T-helper 1 cell treated with Interleukin-12 subunit alpha and Interleukin-12 subunit beta and Interleukin-4 antibody, amounts not matched to agents 30 μg/mL and 1 μg/mL, for 36 hours (primary cell): ENCODE measurements at regions not wholly inside any gene's neighbourhood (a gene's known extent, or its start where the extent isn't known, plus 50 kb on each side); places are given as distances from the start of the nearest gene placed in this dataset.
A peak's percentile ranks its signal among the peaks of the same experiment; 100 is the strongest.

Experiments used
- H3K27ac Mint-ChIP-seq: one replicate; pipeline ENCODE4 v1.8.0; 2021; ENCODE audit warnings: mild to moderate bottlenecking, mixed read lengths
- H3K27me3 Mint-ChIP-seq: one replicate; pipeline ENCODE4 v1.8.0; 2021; ENCODE audit warnings: low read depth, mixed read lengths
- H3K36me3 Mint-ChIP-seq: one replicate; pipeline ENCODE4 v1.8.0; 2021; ENCODE audit warnings: low read depth, mixed read lengths
- H3K4me1 Mint-ChIP-seq: one replicate; pipeline ENCODE4 v1.8.0; 2021; ENCODE audit warnings: low read depth, mixed read lengths
- H3K4me3 Mint-ChIP-seq: one replicate; pipeline ENCODE4 v1.8.0; 2021; ENCODE audit warnings: mild to moderate bottlenecking, moderate library complexity, mixed read lengths
- H3K9me3 Mint-ChIP-seq: one replicate; pipeline ENCODE4 v1.8.0; 2021; ENCODE audit warnings: mixed read lengths

GRCh38 chrY:21075658-21076057 is 319.8 kb downstream of the RPS4Y2 start:
- Mint-ChIP-seq H3K4me3 (no peak overlapping the region), H3K9me3 (peaks cover 4% of the 10 kb centered on the region), H3K36me3 (no peaks in the 10 kb centered on the region), H3K27ac (no peak overlapping the region), H3K4me1 (peaks cover 21% of the 10 kb centered on the region), H3K27me3 (no peaks in the 10 kb centered on the region)

- Mint-ChIP-seq H3K27ac (no peak overlapping the region), H3K36me3 (peaks cover 4% of the 10 kb centered on the region), H3K9me3 (peaks cover 5% of the 10 kb centered on the region), H3K27me3 (no peaks in the 10 kb centered on the region), H3K4me3 (no peak overlapping the region), H3K4me1 (peaks cover 18% of the 10 kb centered on the region)
These were observed 323.8 kb downstream of the RPS4Y2 start for GRCh38 chrY:21079670-21080069.

DNA sequence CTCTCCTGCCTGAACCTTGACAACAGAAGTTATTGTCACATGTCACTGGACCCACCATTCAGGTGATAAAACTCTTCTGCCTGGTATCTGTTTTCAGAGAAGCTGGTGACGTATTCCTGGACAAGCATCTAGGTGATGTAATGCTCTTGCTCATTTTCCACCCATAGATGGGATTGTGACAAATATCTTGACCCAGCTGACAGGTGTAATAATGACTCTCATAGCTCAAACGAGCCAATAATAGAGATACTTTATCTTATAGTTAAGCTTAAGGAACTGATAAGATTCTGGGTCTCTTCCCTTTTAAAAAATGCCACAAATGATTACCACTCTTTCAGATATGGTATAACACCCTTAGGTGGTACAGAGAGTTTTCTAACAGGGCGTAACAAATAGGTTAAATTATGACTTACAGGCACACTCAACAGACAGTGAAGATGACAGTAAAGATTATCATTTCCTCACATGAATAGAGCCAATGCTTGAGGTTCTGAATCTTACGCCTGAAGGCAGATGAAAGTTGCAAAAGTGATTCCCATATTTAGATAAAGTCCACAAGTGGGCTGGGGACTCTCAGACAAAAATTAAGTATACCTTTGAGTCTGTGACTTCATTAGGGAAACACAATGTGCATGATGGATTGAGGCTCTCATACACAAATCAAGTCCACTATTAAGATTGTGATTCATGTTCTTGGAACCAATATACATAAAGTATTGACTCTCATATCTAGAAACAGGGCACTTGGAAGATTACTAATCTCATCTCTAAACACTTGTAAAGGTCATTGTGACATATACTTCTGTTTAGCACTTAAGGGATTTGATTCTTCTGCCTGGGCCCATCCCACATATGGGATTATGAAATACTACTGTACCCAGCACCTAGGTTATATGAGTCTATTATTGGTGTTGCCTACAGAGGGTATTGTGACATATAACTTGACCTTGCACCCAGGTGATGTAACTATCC is 326.0 kb downstream of the RPS4Y2 start:
- no peaks in the 10 kb centered on the region for H3K27me3 Mint-ChIP-seq
- H3K36me3 Mint-ChIP-seq, result peaks cover 9% of the 10 kb centered on the region
- H3K9me3 Mint-ChIP-seq, result peaks cover 15% of the 10 kb centered on the region
- peaks cover 9% of the 10 kb centered on the region for H3K4me1 Mint-ChIP-seq
- no peak overlapping the region for H3K27ac Mint-ChIP-seq
- H3K4me3 Mint-ChIP-seq, result no peak overlapping the region

DNA sequence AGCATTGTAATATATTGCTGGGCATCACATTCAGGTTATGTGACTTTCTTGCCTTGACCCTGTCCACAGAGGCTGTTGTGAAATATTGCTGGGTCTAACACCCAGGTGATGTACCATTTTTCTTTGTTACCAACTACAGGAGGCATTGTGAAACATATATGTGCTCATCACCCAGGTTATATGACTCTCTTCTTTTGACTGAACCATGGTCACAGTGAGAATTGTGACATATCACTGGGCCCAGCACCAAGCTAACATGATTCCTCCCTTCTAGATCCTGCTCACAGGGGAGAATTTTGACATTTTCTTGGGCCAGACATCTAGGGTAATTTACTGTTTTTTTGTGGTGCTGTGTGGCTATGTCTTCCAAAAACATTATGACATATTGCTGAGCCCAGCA is 326.7 kb downstream of the RPS4Y2 start:
- Mint-ChIP-seq H3K9me3 (peaks cover 21% of the 10 kb centered on the region), H3K27me3 (no peaks in the 10 kb centered on the region), H3K4me3 (no peak overlapping the region), H3K4me1 (peaks cover 9% of the 10 kb centered on the region), H3K36me3 (peaks cover 12% of the 10 kb centered on the region), H3K27ac (no peak overlapping the region)

DNA sequence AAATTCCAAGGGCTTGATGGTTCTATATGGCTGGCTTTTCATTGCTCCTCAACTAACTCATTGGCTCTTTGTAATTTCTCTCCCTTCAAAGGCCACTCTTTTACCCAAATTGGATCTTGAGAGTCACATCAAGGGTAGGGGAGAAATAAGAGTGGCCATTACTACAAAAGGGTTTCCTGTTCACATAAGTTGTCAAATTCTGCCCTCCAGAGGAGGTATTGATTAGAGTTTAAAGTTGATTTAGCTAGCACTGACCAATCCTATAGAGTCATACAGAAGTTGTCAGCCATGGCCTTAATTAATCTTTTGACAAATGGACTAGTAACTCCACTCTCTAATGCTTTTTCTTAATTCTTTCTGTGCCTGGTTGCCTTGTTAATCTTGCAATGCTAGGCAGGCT is 336.0 kb downstream of the RPS4Y2 start:
- H3K36me3 Mint-ChIP-seq, result peaks cover 13% of the 10 kb centered on the region
- peaks cover 19% of the 10 kb centered on the region for H3K9me3 Mint-ChIP-seq
- no peaks in the 10 kb centered on the region for H3K27me3 Mint-ChIP-seq
- peaks cover 6% of the 10 kb centered on the region for H3K4me1 Mint-ChIP-seq
- H3K4me3 Mint-ChIP-seq, result no peak overlapping the region
- H3K27ac Mint-ChIP-seq, result no peak overlapping the region

DNA sequence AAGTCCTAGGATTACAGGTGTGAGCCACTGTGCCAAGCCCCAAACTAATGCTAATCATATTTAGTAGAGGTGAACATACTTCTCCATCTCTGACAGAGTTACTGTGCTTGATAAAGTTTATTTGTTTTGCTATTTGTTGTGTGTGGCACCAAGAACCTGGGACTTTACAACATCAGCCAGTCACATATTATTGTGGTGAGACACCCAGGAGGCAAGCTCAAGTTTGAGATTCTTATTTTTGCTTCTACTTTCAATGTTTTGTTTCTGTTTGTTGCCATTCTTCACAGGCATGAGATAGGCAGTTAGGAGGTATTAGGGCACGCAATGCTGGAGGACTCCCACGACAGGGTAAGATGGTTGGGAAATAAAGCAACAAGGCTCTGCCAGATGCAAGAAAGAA is 346.6 kb downstream of the RPS4Y2 start:
- no peak overlapping the region for H3K4me3 Mint-ChIP-seq
- peaks cover 4% of the 10 kb centered on the region for H3K36me3 Mint-ChIP-seq
- no peaks in the 10 kb centered on the region for H3K27me3 Mint-ChIP-seq
- H3K27ac Mint-ChIP-seq, result no peak overlapping the region
- no peaks in the 10 kb centered on the region for H3K9me3 Mint-ChIP-seq
- peaks cover 30% of the 10 kb centered on the region for H3K4me1 Mint-ChIP-seq

- Mint-ChIP-seq H3K9me3 (no peaks in the 10 kb centered on the region), H3K4me1 (peaks cover 30% of the 10 kb centered on the region), H3K4me3 (no peak overlapping the region), H3K36me3 (peaks cover 4% of the 10 kb centered on the region), H3K27me3 (no peaks in the 10 kb centered on the region), H3K27ac (no peak overlapping the region)
These were observed 348.0 kb downstream of the RPS4Y2 start for GRCh38 chrY:21103885-21104284.

DNA sequence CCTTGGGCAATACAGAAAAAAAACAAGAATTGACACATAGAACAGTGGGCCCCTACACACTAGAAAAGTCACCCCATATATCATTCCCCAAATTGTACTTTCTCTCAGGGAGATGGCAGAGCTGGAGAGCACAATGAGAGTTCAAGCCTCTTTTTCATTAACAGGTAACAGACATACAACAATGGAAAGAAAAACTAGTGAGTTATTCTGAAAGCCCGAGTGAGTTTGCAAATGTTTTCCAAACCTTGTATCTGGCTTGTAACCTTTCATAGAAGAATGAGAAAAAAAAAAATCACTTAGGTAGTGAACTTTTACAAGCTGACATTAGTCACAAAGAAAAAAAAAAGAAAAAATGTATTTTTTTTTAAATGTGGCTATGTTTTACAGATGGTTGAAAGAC is 349.6 kb downstream of the RPS4Y2 start:
- no peak overlapping the region for H3K27ac Mint-ChIP-seq
- no peak overlapping the region for H3K4me3 Mint-ChIP-seq
- H3K27me3 Mint-ChIP-seq, result no peaks in the 10 kb centered on the region
- H3K4me1 Mint-ChIP-seq, result peaks cover 34% of the 10 kb centered on the region
- peaks cover 4% of the 10 kb centered on the region for H3K36me3 Mint-ChIP-seq
- H3K9me3 Mint-ChIP-seq, result no peaks in the 10 kb centered on the region

DNA sequence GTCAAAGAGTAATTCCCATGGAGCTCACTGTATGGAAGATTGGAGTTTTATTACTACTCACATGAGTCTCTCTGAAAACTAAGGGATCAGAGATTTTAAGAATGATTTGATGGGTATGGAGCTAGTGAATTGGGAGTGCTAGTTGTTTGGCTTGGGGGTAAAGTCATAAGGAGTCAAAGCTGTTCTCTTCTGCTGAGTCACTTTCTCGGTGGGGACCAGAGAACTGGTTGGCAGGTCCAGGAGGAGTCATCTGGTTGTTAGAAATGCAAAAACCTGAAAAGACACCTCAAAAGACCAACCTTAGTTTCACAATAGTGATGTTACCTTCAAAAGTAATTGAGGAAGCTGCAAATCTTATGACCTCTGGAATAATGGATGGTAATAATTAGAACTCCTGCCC is 355.4 kb downstream of the RPS4Y2 start:
- peaks cover 7% of the 10 kb centered on the region for H3K4me1 Mint-ChIP-seq
- peaks cover 3% of the 10 kb centered on the region for H3K36me3 Mint-ChIP-seq
- no peak overlapping the region for H3K4me3 Mint-ChIP-seq
- H3K9me3 Mint-ChIP-seq, result peaks cover 5% of the 10 kb centered on the region
- no peaks in the 10 kb centered on the region for H3K27me3 Mint-ChIP-seq
- no peak overlapping the region for H3K27ac Mint-ChIP-seq

GRCh38 chrY:21121065-21121464 is 365.2 kb downstream of the RPS4Y2 start:
- H3K4me1 Mint-ChIP-seq, result peaks cover 3% of the 10 kb centered on the region
- H3K27ac Mint-ChIP-seq, result no peak overlapping the region
- peaks cover 4% of the 10 kb centered on the region for H3K36me3 Mint-ChIP-seq
- no peaks in the 10 kb centered on the region for H3K27me3 Mint-ChIP-seq
- no peak overlapping the region for H3K4me3 Mint-ChIP-seq
- H3K9me3 Mint-ChIP-seq, result no peaks in the 10 kb centered on the region

DNA sequence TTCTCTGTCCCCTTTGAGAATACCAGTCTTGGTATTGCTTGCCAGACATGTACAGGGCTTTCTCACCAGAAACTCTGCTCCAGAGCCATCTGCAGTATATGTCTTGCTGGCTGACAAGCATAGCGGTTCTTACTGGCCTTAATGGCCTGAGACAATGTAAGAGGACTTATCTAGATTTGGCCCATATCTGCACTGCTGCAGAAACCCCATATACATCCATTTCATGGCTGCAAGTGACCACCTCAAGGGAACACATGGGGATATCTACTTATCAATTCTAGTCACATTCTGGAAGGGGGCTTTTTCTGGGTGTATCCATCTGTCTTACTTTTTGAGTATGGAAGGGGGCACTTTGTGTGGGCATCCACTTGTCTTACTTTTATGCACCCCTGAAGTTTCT is 375.5 kb upstream of the RBMY1B start:
- no peaks in the 10 kb centered on the region for H3K36me3 Mint-ChIP-seq
- H3K4me3 Mint-ChIP-seq, result no peak overlapping the region
- H3K4me1 Mint-ChIP-seq, result peaks cover 8% of the 10 kb centered on the region
- H3K9me3 Mint-ChIP-seq, result no peaks in the 10 kb centered on the region
- no peaks in the 10 kb centered on the region for H3K27me3 Mint-ChIP-seq
- no peak overlapping the region for H3K27ac Mint-ChIP-seq

GRCh38 chrY:21138056-21138758 is 372.9 kb upstream of the RBMY1B start:
- Mint-ChIP-seq H3K36me3 (peaks cover 3% of the 10 kb centered on the region), H3K27me3 (no peaks in the 10 kb centered on the region), H3K9me3 (no peaks in the 10 kb centered on the region), H3K27ac (no peak overlapping the region), H3K4me3 (peak overlapping the region; percentile 54), H3K4me1 (peaks cover 11% of the 10 kb centered on the region)

- Mint-ChIP-seq H3K27me3 (no peaks in the 10 kb centered on the region), H3K4me1 (no peaks in the 10 kb centered on the region), H3K4me3 (no peak overlapping the region), H3K9me3 (no peaks in the 10 kb centered on the region), H3K36me3 (peaks cover 5% of the 10 kb centered on the region), H3K27ac (no peak overlapping the region)
These were observed 364.8 kb upstream of the RBMY1B start for GRCh38 chrY:21146331-21146730.

GRCh38 chrY:21149971-21150370 is 361.2 kb upstream of the RBMY1B start:
- H3K27ac Mint-ChIP-seq, result no peak overlapping the region
- H3K4me3 Mint-ChIP-seq, result no peak overlapping the region
- peaks cover 13% of the 10 kb centered on the region for H3K36me3 Mint-ChIP-seq
- H3K9me3 Mint-ChIP-seq, result peaks cover 6% of the 10 kb centered on the region
- H3K4me1 Mint-ChIP-seq, result no peaks in the 10 kb centered on the region
- no peaks in the 10 kb centered on the region for H3K27me3 Mint-ChIP-seq

- Mint-ChIP-seq H3K4me3 (no peak overlapping the region), H3K27ac (no peak overlapping the region), H3K9me3 (peaks cover 12% of the 10 kb centered on the region), H3K36me3 (peaks cover 8% of the 10 kb centered on the region), H3K27me3 (no peaks in the 10 kb centered on the region), H3K4me1 (peaks cover 2% of the 10 kb centered on the region)
These were observed 341.3 kb upstream of the RBMY1B start for GRCh38 chrY:21169821-21170220.
